H1 (cell line): ENCODE measurements at regions not wholly inside any gene's neighbourhood (a gene's known extent, or its start where the extent isn't known, plus 50 kb on each side); places are given as distances from the start of the nearest gene placed in this dataset.

ENCODE experiments used
- EGR1 ChIP-seq: IDR thresholded peaks from 2 replicates; pipeline ENCODE4 v1.6.1; 2011; ENCODE audit warnings: low read depth, low read length, borderline replicate concordance
- EP300 ChIP-seq, 2 experiments: IDR thresholded peaks; 1 replicate in 1 of 2; 2 replicates in 1 of 2; pipeline ENCODE4 v1.6.1; 2011 to 2012; ENCODE audit warnings: low read depth in 2 of 2, low read length in 2 of 2, mild to moderate bottlenecking in 2 of 2, borderline replicate concordance in 1 of 2, inconsistent platforms in 1 of 2, moderate library complexity in 1 of 2
- POLR2A ChIP-seq, 2 experiments: IDR thresholded peaks; 1 replicate in 1 of 2; 2 replicates in 1 of 2; pipeline ENCODE4 v1.6.1; 2011; ENCODE audit warnings: low read depth in 2 of 2, low read length in 2 of 2, mild to moderate bottlenecking in 2 of 2; ENCODE audit errors: control extremely low read depth in 1 of 2
- SAP30 ChIP-seq: fragments of 300-600 bp; sonication (generic); IDR thresholded peaks from 2 replicates; pipeline ENCODE4 v1.7.1; 2012; ENCODE audit warnings: low read length, moderate library complexity, mild to moderate bottlenecking, inconsistent platforms; ENCODE audit not compliant: insufficient read depth, insufficient replicate concordance

- TF ChIP-seq POLR2A (IDR thresholded peaks at IDR 0.05; ENCODE audit: control extremely low read depth in 1 of 2, low read depth in 2 of 2, low read length in 2 of 2) (no peak), EGR1 (no peak), EP300 (IDR thresholded peaks at IDR 0.05; ENCODE audit: borderline replicate concordance in 1 of 2, low read depth in 2 of 2, low read length in 2 of 2) (no peak), SAP30 (no peak)
- TF ChIP-seq, all 59 proteins: peak for 0
Observed at GRCh38 chr14:34175574-34175973, 224.7 kb upstream of the EGLN3 start (continued).
